ENCODE measurements at regions not wholly inside any gene's neighbourhood (a gene's known extent, or its start where the extent isn't known, plus 50 kb on each side); places are given as distances from the start of the nearest gene placed in this dataset.

DNA sequence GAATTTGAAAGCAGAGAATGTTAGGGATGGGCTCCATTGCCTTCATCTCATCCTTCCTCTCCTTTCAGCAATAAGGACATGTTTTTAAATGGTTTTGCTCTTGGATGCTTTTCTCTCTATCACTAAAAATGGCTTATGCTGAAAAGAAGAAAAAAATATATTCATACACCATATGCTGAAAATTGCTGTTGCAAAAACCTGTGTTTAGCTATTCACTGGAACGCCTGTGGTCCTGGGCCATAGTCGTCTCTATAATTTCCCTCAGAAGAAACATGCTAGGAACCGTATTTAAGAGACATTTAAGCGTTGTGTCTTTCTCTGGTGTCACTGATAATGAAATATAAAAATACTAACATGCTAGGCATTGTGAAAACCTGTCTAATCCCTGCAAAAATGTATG, 324.9 kb downstream of the TSN start:
- intact Hi-C loops (cut with micrococcal nuclease), result no loop called here
- Histone ChIP-seq H3K9me3 (replicated peaks in 1 of 2; ENCODE audit: control insufficient read depth in 1 of 2, insufficient read depth in 1 of 2, low read length in 2 of 2) (no peaks in the 10 kb centered on the region), H3K4me2 (replicated peaks; ENCODE audit: extremely low read depth, low read length, poor library complexity, severe bottlenecking) (no peak overlapping the region), H3K27ac (ENCODE audit: low read depth in 1 of 2, low read length in 2 of 2) (no peak overlapping the region), H3K4me1 (ENCODE audit: control insufficient read depth in 1 of 2, insufficient read depth in 2 of 2, low read length in 2 of 2) (no peaks in the 10 kb centered on the region), H3K79me2 (ENCODE audit: insufficient read depth, low read length) (no peaks in the 10 kb centered on the region), H4K20me1 (ENCODE audit: insufficient read depth, low read length) (no peaks in the 10 kb centered on the region), H2AFZ (ENCODE audit: insufficient read depth, low read depth, low read length, poor library complexity, severe bottlenecking) (no peak overlapping the region), H3K9ac (ENCODE audit: insufficient read depth, low read length, poor library complexity, severe bottlenecking) (no peak overlapping the region), H3K4me3 (replicated peaks in 1 of 3; ENCODE audit: low read depth in 2 of 3, low read length in 3 of 3) (no peak overlapping the region), H3K36me3 (replicated peaks in 1 of 2; ENCODE audit: control insufficient read depth in 1 of 2, insufficient read depth in 2 of 2, low read length in 2 of 2) (no peaks in the 10 kb centered on the region), H3K27me3 (ENCODE audit: control insufficient read depth in 2 of 2, insufficient read depth in 2 of 2, low read length in 2 of 2) (no peaks in the 10 kb centered on the region)
- Mint-ChIP-seq H3K27me3 (ENCODE audit: low read depth in 3 of 3) (no peaks in the 10 kb centered on the region), H3K9me3 (peaks cover 0 to 2% (median under 1%) of the 10 kb centered on the region in 7 donors), H3K4me3 (no peak overlapping the region), H3K4me1 (no peaks in the 10 kb centered on the region), H3K36me3 (no peaks in the 10 kb centered on the region), H3K27ac (no peak overlapping the region)
- 100% methylated on average over 1 of the region's 4 CpGs for WGBS (ENCODE audit: insufficient coverage)
- TF ChIP-seq, protein P1, sequence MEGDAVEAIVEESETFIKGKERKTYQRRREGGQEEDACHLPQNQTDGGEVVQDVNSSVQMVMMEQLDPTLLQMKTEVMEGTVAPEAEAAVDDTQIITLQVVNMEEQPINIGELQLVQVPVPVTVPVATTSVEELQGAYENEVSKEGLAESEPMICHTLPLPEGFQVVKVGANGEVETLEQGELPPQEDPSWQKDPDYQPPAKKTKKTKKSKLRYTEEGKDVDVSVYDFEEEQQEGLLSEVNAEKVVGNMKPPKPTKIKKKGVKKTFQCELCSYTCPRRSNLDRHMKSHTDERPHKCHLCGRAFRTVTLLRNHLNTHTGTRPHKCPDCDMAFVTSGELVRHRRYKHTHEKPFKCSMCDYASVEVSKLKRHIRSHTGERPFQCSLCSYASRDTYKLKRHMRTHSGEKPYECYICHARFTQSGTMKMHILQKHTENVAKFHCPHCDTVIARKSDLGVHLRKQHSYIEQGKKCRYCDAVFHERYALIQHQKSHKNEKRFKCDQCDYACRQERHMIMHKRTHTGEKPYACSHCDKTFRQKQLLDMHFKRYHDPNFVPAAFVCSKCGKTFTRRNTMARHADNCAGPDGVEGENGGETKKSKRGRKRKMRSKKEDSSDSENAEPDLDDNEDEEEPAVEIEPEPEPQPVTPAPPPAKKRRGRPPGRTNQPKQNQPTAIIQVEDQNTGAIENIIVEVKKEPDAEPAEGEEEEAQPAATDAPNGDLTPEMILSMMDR (IDR thresholded peaks at IDR 0.05), result no peak
- DNase-seq, result no peak

DNA sequence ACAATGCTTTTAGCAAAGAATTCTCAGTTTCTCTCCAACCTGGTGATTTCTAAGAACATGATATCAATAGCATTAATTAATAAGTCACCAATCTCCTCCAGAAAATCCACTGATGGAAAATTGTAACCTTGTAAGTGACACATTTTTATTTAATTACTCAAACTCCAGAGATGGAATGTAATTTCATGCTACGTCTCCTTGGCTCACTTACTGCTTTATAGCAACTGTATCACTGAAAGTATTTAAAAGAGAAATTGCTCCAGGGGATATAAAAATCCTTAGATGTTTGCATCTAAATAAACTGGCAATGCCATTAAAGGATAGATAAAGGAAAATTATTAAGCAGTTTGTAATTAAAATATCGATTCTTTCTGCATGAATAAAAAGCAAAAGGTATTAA, 325.4 kb downstream of the TSN start:
- no peaks in the 10 kb centered on the region for H3K27me3 Mint-ChIP-seq (ENCODE audit: low read depth in 3 of 3)
- no peak overlapping the region for H3K9ac ChIP-seq (ENCODE audit: insufficient read depth, low read length, poor library complexity, severe bottlenecking)
- no CpG with 5 or more reads among the region's 2 CpGs for WGBS (ENCODE audit: insufficient coverage)
- intact Hi-C loops (cut with micrococcal nuclease), result no loop called here
- H3K27me3 ChIP-seq (ENCODE audit: control insufficient read depth in 2 of 2, insufficient read depth in 2 of 2, low read length in 2 of 2), result no peaks in the 10 kb centered on the region
- no peak overlapping the region for H3K4me3 Mint-ChIP-seq
- H2AFZ ChIP-seq (ENCODE audit: insufficient read depth, low read depth, low read length, poor library complexity, severe bottlenecking), result no peak overlapping the region
- no peak overlapping the region for H3K4me2 ChIP-seq (replicated peaks; ENCODE audit: extremely low read depth, low read length, poor library complexity, severe bottlenecking)
- no peaks in the 10 kb centered on the region for H3K36me3 Mint-ChIP-seq
- no peaks in the 10 kb centered on the region for H3K36me3 ChIP-seq (replicated peaks in 1 of 2; ENCODE audit: control insufficient read depth in 1 of 2, insufficient read depth in 2 of 2, low read length in 2 of 2)
- DNase-seq, result no peak
- no peaks in the 10 kb centered on the region for H4K20me1 ChIP-seq (ENCODE audit: insufficient read depth, low read length)
- TF ChIP-seq, protein P1 (IDR thresholded peaks at IDR 0.05), result no peak
- no peaks in the 10 kb centered on the region for H3K4me1 ChIP-seq (ENCODE audit: control insufficient read depth in 1 of 2, insufficient read depth in 2 of 2, low read length in 2 of 2)
- no peaks in the 10 kb centered on the region for H3K79me2 ChIP-seq (ENCODE audit: insufficient read depth, low read length)
- no peaks in the 10 kb centered on the region for H3K4me1 Mint-ChIP-seq
- H3K9me3 Mint-ChIP-seq, result peaks cover 0 to 6% (median 3%) of the 10 kb centered on the region in 7 donors
- H3K27ac ChIP-seq (ENCODE audit: low read depth in 1 of 2, low read length in 2 of 2), result no peak overlapping the region
- no peak overlapping the region for H3K27ac Mint-ChIP-seq
- H3K9me3 ChIP-seq (replicated peaks in 1 of 2; ENCODE audit: control insufficient read depth in 1 of 2, insufficient read depth in 1 of 2, low read length in 2 of 2), result no peaks in the 10 kb centered on the region
- H3K4me3 ChIP-seq (replicated peaks in 1 of 3; ENCODE audit: low read depth in 2 of 3, low read length in 3 of 3), result no peak overlapping the region
